GM10266 (cell line): ENCODE measurements at regions not wholly inside any gene's neighbourhood (a gene's known extent, or its start where the extent isn't known, plus 50 kb on each side); places are given as distances from the start of the nearest gene placed in this dataset.

Experiments used
- DNase-seq: peaks from one replicate; pipeline ENCODE4 v3.0.0; 2012; ENCODE audit errors: extremely low spot score
- TF ChIP-seq, protein P1 (sequence below): IDR thresholded peaks from 2 replicates; pipeline ENCODE4 v1.5.1; 2012; ENCODE audit warnings: mild to moderate bottlenecking, low read depth; ENCODE audit not compliant: control insufficient read depth, insufficient read depth; ENCODE audit errors: missing control alignments

DNA sequence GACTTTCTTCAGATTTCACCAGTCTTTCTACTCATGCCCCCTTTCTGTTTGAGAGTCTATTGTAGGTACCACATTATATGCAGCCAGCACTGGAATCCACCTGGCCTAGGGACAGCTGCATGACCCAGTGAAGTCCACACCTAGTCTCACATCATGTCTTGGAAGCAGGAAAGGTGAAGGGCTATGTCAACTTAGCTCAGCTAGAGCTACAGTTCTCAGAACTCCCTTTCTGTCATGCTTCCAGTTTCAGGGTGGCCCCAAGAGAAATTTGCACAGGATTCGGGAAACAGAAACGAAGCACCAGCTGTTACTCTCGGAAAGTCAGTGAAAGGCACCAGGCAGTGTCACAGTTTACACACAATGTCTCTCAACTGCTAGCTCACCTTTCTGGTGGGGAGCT lies 51.6 kb upstream of the NLRP1 start:
- TF ChIP-seq, protein P1, sequence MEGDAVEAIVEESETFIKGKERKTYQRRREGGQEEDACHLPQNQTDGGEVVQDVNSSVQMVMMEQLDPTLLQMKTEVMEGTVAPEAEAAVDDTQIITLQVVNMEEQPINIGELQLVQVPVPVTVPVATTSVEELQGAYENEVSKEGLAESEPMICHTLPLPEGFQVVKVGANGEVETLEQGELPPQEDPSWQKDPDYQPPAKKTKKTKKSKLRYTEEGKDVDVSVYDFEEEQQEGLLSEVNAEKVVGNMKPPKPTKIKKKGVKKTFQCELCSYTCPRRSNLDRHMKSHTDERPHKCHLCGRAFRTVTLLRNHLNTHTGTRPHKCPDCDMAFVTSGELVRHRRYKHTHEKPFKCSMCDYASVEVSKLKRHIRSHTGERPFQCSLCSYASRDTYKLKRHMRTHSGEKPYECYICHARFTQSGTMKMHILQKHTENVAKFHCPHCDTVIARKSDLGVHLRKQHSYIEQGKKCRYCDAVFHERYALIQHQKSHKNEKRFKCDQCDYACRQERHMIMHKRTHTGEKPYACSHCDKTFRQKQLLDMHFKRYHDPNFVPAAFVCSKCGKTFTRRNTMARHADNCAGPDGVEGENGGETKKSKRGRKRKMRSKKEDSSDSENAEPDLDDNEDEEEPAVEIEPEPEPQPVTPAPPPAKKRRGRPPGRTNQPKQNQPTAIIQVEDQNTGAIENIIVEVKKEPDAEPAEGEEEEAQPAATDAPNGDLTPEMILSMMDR, result no peak
- no peak for DNase-seq

DNA sequence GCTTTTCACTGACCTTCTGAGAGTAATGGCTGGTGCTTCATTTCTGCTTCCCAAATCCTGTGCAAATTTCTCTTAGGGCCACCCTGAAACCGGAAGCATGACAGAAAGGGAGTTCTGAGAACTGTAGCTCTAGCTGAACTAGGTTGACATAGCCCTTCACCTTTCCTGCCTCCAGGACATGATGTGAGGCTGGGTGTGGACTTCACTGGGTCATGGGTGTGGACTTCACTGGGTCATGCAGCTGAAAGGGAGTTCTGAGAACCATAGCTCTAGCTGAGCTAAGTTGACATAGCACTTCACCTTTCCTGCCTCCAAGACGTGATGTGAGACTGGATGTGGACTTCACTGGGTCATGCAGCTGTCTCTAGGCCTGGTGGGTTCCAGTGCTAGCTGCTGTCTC lies 54.3 kb upstream of the NLRP1 start:
- TF ChIP-seq, protein P1, result no peak
- DNase-seq, result no peak

DNA sequence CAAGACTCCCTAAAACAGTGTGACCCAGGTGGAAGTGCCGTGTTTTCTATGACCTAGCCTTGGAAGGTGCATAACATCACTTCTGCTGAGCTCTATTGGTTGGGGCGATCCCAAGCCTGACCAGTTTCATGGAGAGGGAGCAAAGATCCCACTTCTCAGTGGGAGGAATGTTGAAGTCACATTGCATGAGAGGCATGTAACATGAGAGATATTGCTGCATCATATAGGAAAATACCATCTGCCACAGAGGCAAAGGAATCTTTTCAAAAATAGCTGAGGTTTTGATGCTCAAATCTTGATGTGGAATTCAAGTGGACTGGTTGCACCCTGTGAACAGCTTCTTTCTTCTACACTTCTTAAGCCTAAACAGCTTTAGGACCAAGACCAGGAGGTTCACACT lies 56.4 kb upstream of the NLRP1 start:
- no peak for DNase-seq
- TF ChIP-seq, protein P1, result no peak

DNA sequence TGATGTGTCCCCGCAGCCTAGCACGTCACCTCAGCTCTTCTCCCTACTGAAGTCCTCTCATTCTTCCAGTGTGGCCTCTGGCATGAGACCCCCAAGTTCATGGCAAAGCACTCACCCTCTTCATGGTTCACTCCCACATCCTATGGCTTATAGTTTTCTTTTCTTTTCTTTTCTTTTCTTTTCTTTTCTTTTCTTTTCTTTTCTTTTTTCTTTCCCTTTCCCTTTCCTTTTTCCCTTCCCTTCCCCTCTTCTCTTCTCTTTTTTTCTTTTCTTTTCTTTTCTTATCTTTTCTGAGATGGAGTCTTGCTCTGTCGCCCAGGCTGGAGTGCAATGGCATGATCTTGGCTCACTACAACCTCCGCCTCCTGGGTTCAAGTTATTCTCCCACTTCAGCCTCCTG lies 58.4 kb upstream of the NLRP1 start:
- TF ChIP-seq, protein P1, result no peak
- no peak for DNase-seq

DNA sequence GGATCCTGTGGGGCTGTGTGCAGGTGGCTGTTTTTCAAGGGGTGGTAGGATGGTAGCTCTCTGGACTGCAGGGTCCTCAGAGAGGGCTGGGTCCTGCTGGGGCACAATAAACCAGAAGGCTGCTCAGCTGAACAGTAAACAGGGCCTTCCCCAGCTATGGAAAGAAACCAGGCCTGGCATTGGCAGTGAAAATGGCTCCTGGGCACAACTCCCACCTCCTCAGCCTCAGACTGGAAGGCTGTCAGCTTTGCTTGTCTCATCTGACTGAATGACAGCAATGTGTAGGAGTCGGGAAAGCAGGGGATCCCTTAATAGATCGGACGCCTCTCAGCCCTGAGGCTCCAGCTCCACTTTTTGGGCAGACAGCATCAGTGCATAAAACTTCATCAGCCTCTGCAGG lies 59.8 kb upstream of the NLRP1 start:
- TF ChIP-seq, protein P1, result no peak
- DNase-seq, result no peak

DNA sequence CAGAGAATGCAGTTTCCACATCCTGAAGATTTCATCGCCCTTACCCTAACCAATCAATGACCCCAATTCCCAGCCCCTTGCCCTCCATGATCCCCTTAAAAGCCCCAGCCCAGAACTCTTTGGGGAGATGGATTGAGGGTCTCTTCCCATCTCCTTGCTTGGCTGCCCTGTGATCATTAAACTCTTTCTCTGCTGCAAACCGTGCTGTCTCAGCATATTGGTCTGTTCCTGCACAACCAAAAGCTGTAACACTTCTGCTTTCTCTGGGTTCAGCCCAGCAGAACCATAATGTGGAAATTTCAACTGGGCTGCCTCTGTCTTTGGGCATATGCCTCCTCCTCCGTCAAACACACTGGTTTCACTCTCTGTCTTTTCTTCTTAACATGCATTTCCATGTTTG lies 67.0 kb upstream of the NLRP1 start:
- DNase-seq, result no peak
- TF ChIP-seq, protein P1, result no peak

DNA sequence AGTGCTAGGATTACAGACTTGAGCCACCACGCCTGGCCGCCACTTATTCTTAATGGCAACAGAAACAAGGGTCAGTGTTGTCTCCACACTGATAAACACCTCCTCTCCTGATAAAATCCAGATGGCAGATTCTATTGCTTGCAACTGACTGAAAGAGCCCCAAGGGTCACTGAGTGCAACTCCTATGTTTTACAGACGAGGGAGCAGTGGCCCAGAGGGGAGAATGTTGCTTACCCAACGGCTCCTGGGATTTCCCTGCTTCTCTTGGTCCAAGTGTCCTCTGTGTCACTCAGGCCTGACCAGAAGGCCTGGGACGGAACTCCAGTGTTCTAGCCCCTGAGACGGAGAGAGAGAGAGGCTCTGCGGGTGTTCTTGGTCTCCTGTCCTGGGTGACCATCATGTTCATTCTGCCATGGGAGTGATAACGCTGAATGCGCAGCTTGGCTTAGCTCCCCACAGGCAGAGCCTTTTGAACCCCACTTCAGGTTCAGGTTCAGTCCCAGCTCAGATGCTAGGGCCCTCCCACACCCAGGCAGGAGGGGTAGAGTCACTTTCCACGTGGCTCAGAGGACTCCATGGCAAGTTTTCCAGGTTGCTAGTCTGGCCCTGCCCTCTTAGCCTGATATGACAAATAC lies 77.3 kb upstream of the NLRP1 start:
- DNase-seq, result no peak
- TF ChIP-seq, protein P1, result no peak
